ENCODE measurements at regions not wholly inside any gene's neighbourhood (a gene's known extent, or its start where the extent isn't known, plus 50 kb on each side); places are given as distances from the start of the nearest gene placed in this dataset.
A peak's percentile ranks its signal among the peaks of the same experiment; 100 is the strongest.

DNA sequence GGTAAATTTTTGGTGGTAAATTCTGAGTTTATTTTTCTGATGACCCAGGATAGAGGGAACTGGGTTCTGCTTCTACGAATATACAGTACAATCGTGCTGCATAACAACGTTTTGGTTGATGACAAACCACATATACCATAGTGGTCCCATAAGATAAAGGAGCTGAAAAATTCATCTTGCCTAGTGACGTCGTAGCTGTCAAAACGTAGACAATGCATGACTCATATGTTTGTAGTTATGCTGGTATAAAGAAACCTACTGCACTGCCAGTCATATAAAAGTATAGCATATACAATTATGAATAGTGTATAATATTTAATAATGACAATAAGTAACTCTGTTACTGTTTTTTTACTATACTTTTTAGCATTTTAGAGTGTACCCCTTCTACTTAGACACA lies 244.0 kb downstream of the GAS1 start:
- no peak for DNase-seq (ENCODE audit: low read depth)
- no peak overlapping the region for H3K4me3 ChIP-seq (ENCODE audit: low read length)
- TF ChIP-seq, protein P1, sequence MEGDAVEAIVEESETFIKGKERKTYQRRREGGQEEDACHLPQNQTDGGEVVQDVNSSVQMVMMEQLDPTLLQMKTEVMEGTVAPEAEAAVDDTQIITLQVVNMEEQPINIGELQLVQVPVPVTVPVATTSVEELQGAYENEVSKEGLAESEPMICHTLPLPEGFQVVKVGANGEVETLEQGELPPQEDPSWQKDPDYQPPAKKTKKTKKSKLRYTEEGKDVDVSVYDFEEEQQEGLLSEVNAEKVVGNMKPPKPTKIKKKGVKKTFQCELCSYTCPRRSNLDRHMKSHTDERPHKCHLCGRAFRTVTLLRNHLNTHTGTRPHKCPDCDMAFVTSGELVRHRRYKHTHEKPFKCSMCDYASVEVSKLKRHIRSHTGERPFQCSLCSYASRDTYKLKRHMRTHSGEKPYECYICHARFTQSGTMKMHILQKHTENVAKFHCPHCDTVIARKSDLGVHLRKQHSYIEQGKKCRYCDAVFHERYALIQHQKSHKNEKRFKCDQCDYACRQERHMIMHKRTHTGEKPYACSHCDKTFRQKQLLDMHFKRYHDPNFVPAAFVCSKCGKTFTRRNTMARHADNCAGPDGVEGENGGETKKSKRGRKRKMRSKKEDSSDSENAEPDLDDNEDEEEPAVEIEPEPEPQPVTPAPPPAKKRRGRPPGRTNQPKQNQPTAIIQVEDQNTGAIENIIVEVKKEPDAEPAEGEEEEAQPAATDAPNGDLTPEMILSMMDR (conservative IDR thresholded peaks at IDR 0.05; ENCODE audit: low read length): no peak

DNA sequence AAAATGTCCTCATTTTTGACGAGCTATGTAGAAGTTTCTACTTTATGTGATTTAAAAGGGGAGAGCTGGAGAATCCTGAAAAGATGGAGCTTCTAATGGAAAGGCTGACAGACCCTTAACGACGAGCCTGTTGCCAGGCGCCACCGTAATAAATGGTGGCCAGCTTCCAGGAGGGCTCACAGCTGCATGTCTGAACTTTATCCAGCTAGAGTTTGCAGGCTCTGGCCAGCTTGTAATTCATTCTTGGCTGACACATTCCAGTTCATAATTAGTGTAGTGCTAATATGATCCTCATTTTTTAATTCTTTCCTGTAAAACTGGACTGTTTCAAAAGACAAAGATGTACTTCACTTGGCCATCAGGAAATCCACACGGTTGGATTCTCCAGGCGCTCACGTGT lies 246.7 kb downstream of the GAS1 start:
- TF ChIP-seq, protein P1 (conservative IDR thresholded peaks at IDR 0.05; ENCODE audit: low read length): no peak
- peak; percentile 89 for DNase-seq (ENCODE audit: low read depth)
- H3K4me3 ChIP-seq (ENCODE audit: low read length): no peak overlapping the region

DNA sequence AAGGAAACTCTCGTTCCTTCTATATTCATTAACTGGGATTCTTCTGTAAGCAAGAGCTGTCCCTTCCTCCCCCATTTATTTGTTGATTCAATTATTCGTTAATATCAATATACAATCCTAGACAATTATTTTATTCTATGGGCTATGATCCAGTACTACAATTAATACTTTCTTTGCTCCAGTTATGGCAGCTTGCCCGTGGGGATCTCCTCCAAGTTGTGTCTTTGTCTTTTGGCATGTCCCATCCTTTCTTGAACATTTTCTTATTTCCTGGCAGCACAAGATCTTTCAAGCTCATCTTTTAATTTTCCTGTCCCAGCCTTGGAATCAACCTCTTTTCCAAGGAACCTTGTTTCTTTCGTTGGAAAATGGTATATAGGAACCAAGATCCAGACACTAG lies 249.3 kb downstream of the GAS1 start:
- no peak for DNase-seq (ENCODE audit: low read depth)
- TF ChIP-seq, protein P1 (conservative IDR thresholded peaks at IDR 0.05; ENCODE audit: low read length): no peak
- H3K4me3 ChIP-seq (ENCODE audit: low read length): no peak overlapping the region

DNA sequence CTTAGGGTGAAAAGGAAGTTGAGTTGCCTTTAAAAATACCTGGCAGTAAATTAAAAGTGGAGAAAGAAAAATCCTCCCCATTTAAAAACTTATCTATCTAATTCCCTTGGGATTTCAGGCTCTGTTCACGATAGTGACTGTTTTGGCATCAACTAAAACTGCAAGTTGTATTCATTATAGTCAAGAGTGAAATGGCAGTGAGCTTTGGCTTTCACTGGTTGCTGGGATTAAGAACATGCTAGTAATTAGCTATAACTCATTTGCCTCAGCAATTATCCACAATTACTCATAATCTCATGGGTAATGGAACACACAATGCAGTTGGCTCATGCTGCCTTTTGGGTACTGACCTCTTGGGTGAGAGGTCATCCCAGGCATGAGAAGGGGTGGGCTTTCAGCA lies 250.1 kb downstream of the GAS1 start:
- H3K4me3 ChIP-seq (ENCODE audit: low read length): no peak overlapping the region
- DNase-seq (ENCODE audit: low read depth): no peak
- TF ChIP-seq, protein P1 (conservative IDR thresholded peaks at IDR 0.05; ENCODE audit: low read length): no peak

DNA sequence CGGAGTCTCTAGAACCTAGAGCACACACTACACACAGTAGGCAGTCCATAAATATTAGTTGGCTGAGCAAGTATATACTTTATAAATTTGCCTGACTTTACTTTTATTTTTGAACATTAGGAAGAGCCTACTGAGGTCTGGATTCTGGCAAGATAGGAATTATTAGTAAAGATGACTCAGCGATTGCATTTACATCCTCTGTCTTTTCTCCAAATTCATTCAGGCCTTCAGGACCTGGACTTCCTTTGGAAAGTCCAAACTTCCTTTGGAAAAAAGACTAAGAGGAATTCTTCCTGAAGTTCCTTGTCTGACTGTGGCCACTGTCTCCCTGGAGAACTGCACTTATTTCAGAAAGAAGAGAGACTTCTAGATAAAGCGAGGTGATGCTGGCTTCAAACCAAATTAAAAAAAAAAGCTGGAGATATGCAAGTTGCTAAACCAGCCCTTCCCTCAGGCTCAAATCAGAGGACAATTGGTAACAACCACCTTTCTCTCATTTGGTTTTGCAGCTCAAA lies 251.3 kb downstream of the GAS1 start:
- TF ChIP-seq, protein P1 (conservative IDR thresholded peaks at IDR 0.05; ENCODE audit: low read length): no peak
- no peak overlapping the region for H3K4me3 ChIP-seq (ENCODE audit: low read length)
- DNase-seq (ENCODE audit: low read depth): peak; percentile 49

DNA sequence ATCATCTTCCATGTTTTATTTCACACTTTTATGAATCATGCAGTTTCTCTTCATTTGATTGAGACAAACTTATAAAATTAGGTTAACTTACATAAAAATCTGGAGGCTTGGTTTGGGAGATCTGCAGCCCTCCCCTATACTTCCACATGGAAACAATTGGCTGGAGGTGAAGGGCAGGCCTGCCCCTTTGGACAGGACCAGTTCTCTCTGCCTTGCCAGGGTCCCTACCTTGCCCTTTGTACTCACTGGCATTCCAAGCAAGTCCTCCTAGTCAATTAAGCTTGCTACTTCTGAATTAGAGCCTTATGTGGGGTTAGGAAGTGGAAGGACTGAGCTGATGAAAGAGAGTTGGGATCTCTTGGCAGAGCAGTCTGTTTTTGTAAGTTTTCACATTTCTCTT lies 257.3 kb downstream of the GAS1 start:
- H3K4me3 ChIP-seq (ENCODE audit: low read length): no peak overlapping the region
- TF ChIP-seq, protein P1 (conservative IDR thresholded peaks at IDR 0.05; ENCODE audit: low read length): no peak
- DNase-seq (ENCODE audit: low read depth): no peak

DNA sequence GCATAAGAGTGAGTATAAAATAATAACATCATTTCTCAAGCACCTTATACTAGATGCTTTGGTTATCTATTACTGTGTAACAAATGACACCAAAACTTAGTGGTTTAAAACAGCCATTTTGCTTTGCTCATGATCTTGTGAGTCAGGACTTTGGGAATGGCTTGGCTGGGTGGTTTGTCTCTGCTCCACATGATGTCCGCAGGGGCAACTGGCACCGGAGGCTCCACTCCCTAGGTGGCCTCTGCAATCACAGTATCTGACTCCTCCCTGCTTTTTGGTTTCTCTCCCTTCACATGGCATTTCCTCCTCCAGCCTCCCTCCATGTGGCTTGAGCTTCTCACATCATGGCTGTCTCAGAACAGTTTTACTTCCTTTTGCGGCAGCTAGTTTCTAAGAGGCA lies 259.5 kb downstream of the GAS1 start:
- TF ChIP-seq, protein P1 (conservative IDR thresholded peaks at IDR 0.05; ENCODE audit: low read length): no peak
- H3K4me3 ChIP-seq (ENCODE audit: low read length): no peak overlapping the region
- no peak for DNase-seq (ENCODE audit: low read depth)
